GM18951 (cell line): ENCODE measurements at regions not wholly inside any gene's neighbourhood (a gene's known extent, or its start where the extent isn't known, plus 50 kb on each side); places are given as distances from the start of the nearest gene placed in this dataset.

Experiments used
- POLR2A ChIP-seq: IDR thresholded peaks from 4 replicates; pipeline ENCODE4 v1.6.1; 2011; ENCODE audit warnings: mild to moderate bottlenecking; ENCODE audit not compliant: insufficient read length, insufficient read depth; ENCODE audit errors: extremely low read depth
- in situ Hi-C: fragments of 300-500 bp; cut with MboI; formaldehyde crosslinking; loops from one replicate; pipeline ENCODE4 v1.12.0; 2022; ENCODE audit warnings: low sequenced_read_pairs, mixed read lengths, inconsistent platforms; ENCODE audit not compliant: unreplicated experiment

GRCh38 chr5:133683646-133684596 is 71.6 kb upstream of the FSTL4 start:
- no peak for TF ChIP-seq POLR2A
- in situ Hi-C loops = no loop called here

GRCh38 chr5:133682451-133682850 is 70.1 kb upstream of the FSTL4 start:
- no peak for TF ChIP-seq POLR2A
- in situ Hi-C loops = no loop called here

- no peak for TF ChIP-seq POLR2A
- in situ Hi-C loops = no loop called here
Observed at GRCh38 chr5:133681896-133682295, 69.6 kb upstream of the FSTL4 start.

- in situ Hi-C loops = no loop called here
- TF ChIP-seq POLR2A = no peak
Observed at GRCh38 chr5:133680830-133681565, 68.7 kb upstream of the FSTL4 start.

- in situ Hi-C loops = no loop called here
- no peak for TF ChIP-seq POLR2A
Observed at GRCh38 chr5:133679534-133679933, 67.2 kb upstream of the FSTL4 start.

GRCh38 chr5:133675376-133676154 is 63.2 kb upstream of the FSTL4 start:
- TF ChIP-seq POLR2A = no peak
- in situ Hi-C loops = no loop called here

GRCh38 chr5:133670336-133670735 is 58.0 kb upstream of the FSTL4 start:
- in situ Hi-C loops = no loop called here
- TF ChIP-seq POLR2A = no peak

- in situ Hi-C loops = no loop called here
- no peak for TF ChIP-seq POLR2A
Observed at GRCh38 chr5:133669472-133669871, 57.1 kb upstream of the FSTL4 start.

GRCh38 chr5:133668458-133668857 is 56.1 kb upstream of the FSTL4 start:
- no peak for TF ChIP-seq POLR2A
- in situ Hi-C loops = no loop called here

GRCh38 chr5:133667217-133667616 is 54.9 kb upstream of the FSTL4 start:
- no peak for TF ChIP-seq POLR2A
- in situ Hi-C loops = no loop called here

GRCh38 chr5:133665571-133665970 is 53.2 kb upstream of the FSTL4 start:
- in situ Hi-C loops = no loop called here
- no peak for TF ChIP-seq POLR2A

GRCh38 chr5:133664422-133664821 is 52.1 kb upstream of the FSTL4 start:
- in situ Hi-C loops = no loop called here
- TF ChIP-seq POLR2A = no peak
